ENCODE measurements at regions not wholly inside any gene's neighbourhood (a gene's known extent, or its start where the extent isn't known, plus 50 kb on each side); places are given as distances from the start of the nearest gene placed in this dataset.

DNA sequence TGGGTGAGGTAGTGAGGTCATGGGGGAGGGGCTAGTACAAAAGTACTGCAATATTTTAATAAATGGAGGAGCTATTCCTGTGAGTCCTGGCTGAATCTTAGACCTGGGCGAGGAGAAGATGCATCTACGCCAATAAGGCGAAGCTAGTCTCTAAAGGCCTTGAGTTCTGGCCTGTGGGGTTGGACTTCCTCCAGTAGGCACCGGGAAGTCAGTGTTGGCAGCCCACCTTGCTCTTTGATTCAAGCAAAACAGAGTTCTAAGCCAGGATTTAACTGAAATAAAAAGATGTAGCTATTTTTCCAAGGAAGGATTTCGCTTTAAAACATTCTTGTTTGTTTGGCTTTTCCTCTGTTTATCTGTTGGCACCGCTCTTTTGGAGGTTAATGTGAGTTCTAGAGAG, 244.6 kb downstream of the KIF4B start:
- TF ChIP-seq SRF (IDR thresholded peaks at IDR 0.05; ENCODE audit: low read depth) (no peak), RAD21 (IDR thresholded peaks at IDR 0.05; ENCODE audit: low read depth) (no peak), MAX (IDR thresholded peaks at IDR 0.05) (no peak)
- TF ChIP-seq, protein P1, sequence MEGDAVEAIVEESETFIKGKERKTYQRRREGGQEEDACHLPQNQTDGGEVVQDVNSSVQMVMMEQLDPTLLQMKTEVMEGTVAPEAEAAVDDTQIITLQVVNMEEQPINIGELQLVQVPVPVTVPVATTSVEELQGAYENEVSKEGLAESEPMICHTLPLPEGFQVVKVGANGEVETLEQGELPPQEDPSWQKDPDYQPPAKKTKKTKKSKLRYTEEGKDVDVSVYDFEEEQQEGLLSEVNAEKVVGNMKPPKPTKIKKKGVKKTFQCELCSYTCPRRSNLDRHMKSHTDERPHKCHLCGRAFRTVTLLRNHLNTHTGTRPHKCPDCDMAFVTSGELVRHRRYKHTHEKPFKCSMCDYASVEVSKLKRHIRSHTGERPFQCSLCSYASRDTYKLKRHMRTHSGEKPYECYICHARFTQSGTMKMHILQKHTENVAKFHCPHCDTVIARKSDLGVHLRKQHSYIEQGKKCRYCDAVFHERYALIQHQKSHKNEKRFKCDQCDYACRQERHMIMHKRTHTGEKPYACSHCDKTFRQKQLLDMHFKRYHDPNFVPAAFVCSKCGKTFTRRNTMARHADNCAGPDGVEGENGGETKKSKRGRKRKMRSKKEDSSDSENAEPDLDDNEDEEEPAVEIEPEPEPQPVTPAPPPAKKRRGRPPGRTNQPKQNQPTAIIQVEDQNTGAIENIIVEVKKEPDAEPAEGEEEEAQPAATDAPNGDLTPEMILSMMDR (IDR thresholded peaks at IDR 0.05 in 2 of 3, conservative IDR thresholded peaks at IDR 0.05 in 1 of 3; ENCODE audit: borderline replicate concordance in 1 of 3, insufficient read depth in 1 of 3, low read depth in 2 of 3, low read length in 2 of 3) = no peak
- TF ChIP-seq, protein P2, sequence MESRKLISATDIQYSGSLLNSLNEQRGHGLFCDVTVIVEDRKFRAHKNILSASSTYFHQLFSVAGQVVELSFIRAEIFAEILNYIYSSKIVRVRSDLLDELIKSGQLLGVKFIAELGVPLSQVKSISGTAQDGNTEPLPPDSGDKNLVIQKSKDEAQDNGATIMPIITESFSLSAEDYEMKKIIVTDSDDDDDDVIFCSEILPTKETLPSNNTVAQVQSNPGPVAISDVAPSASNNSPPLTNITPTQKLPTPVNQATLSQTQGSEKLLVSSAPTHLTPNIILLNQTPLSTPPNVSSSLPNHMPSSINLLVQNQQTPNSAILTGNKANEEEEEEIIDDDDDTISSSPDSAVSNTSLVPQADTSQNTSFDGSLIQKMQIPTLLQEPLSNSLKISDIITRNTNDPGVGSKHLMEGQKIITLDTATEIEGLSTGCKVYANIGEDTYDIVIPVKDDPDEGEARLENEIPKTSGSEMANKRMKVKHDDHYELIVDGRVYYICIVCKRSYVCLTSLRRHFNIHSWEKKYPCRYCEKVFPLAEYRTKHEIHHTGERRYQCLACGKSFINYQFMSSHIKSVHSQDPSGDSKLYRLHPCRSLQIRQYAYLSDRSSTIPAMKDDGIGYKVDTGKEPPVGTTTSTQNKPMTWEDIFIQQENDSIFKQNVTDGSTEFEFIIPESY (IDR thresholded peaks at IDR 0.05; ENCODE audit: extremely low read depth, insufficient replicate concordance, low read length) = no peak
